Skeletal muscle tissue (tissue), 3 donors: ENCODE measurements at regions not wholly inside any gene's neighbourhood (a gene's known extent, or its start where the extent isn't known, plus 50 kb on each side); places are given as distances from the start of the nearest gene placed in this dataset.

Experiments
- H3K27ac ChIP-seq: one replicate; pipeline ENCODE4 v1.7.0; 2013; ENCODE audit warnings: mild to moderate bottlenecking, low read depth, low read length, inconsistent platforms
- H3K27me3 ChIP-seq, 3 donors: one replicate each; pipeline ENCODE4 v1.7.0; 2013; ENCODE audit warnings: low read length in 3 of 3; ENCODE audit not compliant: control insufficient read depth in 3 of 3, insufficient read depth in 3 of 3
- H3K36me3 ChIP-seq, 3 donors: one replicate each; pipeline ENCODE4 v1.7.0; 2013; ENCODE audit warnings: low read length in 3 of 3; ENCODE audit not compliant: control insufficient read depth in 3 of 3, insufficient read depth in 3 of 3
- H3K4me1 ChIP-seq, 3 donors: one replicate each; pipeline ENCODE4 v1.7.0; 2013; ENCODE audit warnings: low read length in 3 of 3, mild to moderate bottlenecking in 3 of 3; ENCODE audit not compliant: control insufficient read depth in 3 of 3, insufficient read depth in 3 of 3
- H3K4me3 ChIP-seq, 3 donors: one replicate each; pipeline ENCODE4 v1.7.0; 2013; ENCODE audit warnings: low read length in 3 of 3
- H3K9ac ChIP-seq, 3 donors: one replicate each; pipeline ENCODE4 v1.7.0; 2013; ENCODE audit warnings: low read length in 3 of 3, mild to moderate bottlenecking in 3 of 3, moderate library complexity in 2 of 3, low read depth in 1 of 3
- H3K9me3 ChIP-seq, 3 donors: one replicate each; pipeline ENCODE4 v1.7.0; 2013; ENCODE audit warnings: low read length in 3 of 3; ENCODE audit not compliant: control insufficient read depth in 3 of 3
- donor health status: Osteomylitis.

GRCh38 chr2:234199996-234200395, 149.5 kb downstream of the SPP2 start:
- H3K27me3 ChIP-seq: peaks cover 0 to 11% (median 0%) of the 10 kb centered on the region in 3 donors
- H3K4me3 ChIP-seq: no peak overlapping the region
- no peak overlapping the region for H3K9ac ChIP-seq
- H3K36me3 ChIP-seq: no peaks in the 10 kb centered on the region
- no peak overlapping the region for H3K27ac ChIP-seq
- no peaks in the 10 kb centered on the region for H3K9me3 ChIP-seq
- H3K4me1 ChIP-seq: no peaks in the 10 kb centered on the region

DNA sequence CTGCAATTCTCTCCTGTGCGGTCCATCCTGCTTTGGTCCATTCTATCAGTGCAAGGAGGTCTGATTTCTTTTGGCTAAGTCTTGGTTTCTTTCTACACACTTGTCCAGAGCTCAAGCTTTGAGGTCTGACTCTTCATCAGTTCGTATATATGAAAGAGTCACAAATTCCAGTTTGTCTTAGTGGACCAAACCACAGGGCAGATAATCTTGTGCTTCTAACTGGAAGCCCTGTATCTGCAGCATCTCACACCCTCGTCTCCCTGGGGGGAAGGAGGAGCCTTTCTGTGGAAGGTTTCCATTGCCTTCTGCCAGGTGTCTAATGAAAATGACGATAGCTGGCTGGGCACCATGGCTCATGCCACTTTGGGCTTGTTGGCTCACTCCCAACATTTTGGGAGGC, 148.5 kb downstream of the SPP2 start:
- Histone ChIP-seq H3K4me3 (no peak overlapping the region), H3K9ac (no peak overlapping the region)

DNA sequence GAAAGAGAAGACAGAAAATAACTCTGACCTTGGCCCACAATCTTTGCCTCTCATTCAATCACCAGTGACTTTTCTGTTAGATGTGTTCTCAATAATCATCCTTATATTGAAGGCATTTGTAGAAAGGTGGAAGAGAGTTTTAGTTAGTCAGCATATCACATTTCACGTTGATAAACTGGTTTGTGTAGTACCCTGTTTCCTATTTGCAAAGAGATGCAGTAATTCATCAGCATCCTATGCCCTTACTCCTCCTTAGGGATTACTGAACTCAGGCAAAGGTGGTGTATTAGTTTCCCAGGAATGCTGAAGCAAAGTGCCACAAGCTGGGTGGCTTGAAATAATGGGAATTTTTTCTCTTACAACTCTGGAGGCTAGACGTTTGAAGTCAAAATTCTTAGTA, 145.0 kb downstream of the SPP2 start:
- Histone ChIP-seq H3K9ac (no peak overlapping the region), H3K27me3 (peaks cover 0 to 13% (median 0%) of the 10 kb centered on the region in 3 donors), H3K27ac (no peak overlapping the region), H3K4me3 (no peak overlapping the region), H3K4me1 (no peaks in the 10 kb centered on the region), H3K36me3 (no peaks in the 10 kb centered on the region), H3K9me3 (no peaks in the 10 kb centered on the region)

More for the DNA sequence above, 148.5 kb downstream of the SPP2 start:
- Histone ChIP-seq H3K27ac (no peak overlapping the region), H3K4me1 (no peaks in the 10 kb centered on the region), H3K27me3 (peaks cover 0 to 11% (median 0%) of the 10 kb centered on the region in 3 donors), H3K9me3 (no peaks in the 10 kb centered on the region), H3K36me3 (no peaks in the 10 kb centered on the region)

DNA sequence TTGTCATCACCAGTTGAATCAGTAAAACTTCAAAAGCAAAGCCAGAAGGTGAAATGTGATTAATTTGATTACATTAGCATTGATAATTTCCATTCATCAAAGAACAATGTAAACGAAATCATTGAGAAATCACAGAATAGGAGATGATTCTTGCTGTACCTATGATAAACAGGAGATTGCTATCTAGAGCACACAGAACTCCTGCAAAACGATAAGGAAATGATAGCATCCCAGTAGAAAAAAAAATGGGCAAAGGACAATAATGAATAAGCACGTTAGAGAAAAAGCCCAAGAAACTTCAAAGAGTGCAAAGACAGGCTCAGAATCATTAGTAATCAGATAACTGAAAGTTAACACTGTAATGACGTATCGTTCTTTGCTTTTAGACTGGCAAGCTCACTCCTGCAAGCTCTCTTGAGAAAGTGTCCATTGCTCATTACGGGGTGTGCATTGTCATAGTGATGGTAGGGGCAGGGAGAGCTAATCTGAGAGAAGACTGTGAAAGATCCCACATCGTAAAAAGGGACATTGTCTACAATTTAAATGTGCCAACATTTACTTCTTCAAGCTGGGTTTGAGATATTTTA, 143.6 kb downstream of the SPP2 start:
- Histone ChIP-seq H3K27ac (no peak overlapping the region), H3K36me3 (no peaks in the 10 kb centered on the region), H3K4me3 (no peak overlapping the region), H3K4me1 (no peaks in the 10 kb centered on the region), H3K9ac (no peak overlapping the region), H3K9me3 (no peaks in the 10 kb centered on the region), H3K27me3 (peaks cover 0 to 15% (median 0%) of the 10 kb centered on the region in 3 donors)

DNA sequence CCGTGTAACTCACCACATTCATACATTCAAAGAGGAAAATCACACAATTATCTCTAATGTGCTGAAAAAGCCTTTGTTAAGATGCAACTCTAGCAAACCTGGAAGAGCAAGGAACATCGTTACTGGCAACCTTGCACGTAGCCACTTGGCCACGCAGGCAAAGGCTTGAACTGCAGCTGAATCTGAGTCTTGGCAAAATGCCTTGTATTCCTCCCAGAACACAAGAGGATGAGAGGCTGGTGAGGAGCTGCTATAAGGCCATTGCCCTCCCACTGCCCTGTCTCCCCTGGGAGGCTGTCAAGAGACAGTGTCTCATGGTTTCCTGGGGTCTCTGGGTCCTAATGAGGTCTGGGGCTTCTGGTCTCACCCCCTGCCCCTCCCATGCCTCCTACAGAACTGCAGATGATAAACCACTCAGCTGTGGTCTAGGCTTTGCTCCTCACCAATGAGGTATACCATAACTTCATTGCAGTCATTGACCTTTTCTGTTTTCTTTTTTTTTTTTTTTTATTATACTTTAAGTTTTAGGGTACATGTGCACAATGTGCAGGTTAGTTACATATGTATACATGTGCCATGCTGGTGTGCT, 141.4 kb downstream of the SPP2 start:
- H3K9me3 ChIP-seq: no peaks in the 10 kb centered on the region
- H3K36me3 ChIP-seq: no peaks in the 10 kb centered on the region
- H3K9ac ChIP-seq: no peak overlapping the region
- H3K27ac ChIP-seq: no peak overlapping the region
- no peak overlapping the region for H3K4me3 ChIP-seq
- no peaks in the 10 kb centered on the region for H3K4me1 ChIP-seq
- H3K27me3 ChIP-seq: peaks cover 0 to 12% (median 0%) of the 10 kb centered on the region in 3 donors

DNA sequence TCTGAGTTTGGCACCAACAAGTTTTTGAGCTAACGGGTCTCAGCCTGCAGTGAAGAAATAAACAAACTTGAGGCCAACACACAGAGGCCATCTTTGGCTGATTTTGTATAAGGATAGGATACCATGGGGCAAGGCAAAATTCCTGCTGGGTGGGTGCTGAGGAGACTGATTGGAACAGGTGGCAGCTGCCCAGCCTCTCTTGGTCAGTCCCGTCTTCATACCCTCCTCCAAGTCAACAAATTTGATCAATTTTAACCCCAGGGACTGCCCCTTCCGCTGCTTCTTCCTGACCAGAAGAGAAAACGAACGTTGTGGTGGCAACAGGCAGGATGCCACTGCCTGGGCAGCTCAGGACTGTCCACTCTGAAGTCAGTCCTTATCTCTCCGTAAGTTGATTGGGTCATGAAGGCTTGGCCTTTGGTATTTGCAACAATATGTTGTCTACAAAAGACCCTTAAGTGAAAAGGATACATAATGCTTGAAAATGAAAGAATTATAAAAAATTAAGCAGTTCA, 139.3 kb downstream of the SPP2 start:
- H3K9me3 ChIP-seq: no peaks in the 10 kb centered on the region
- H3K27me3 ChIP-seq: peaks cover 0 to 9% (median 0%) of the 10 kb centered on the region in 3 donors
- H3K36me3 ChIP-seq: no peaks in the 10 kb centered on the region

GRCh38 chr2:234189230-234189629, 138.7 kb downstream of the SPP2 start:
- Histone ChIP-seq H3K9ac (no peak overlapping the region), H3K27me3 (peaks cover 0 to 14% (median 0%) of the 10 kb centered on the region in 3 donors), H3K36me3 (no peaks in the 10 kb centered on the region), H3K9me3 (no peaks in the 10 kb centered on the region), H3K4me1 (no peaks in the 10 kb centered on the region), H3K27ac (no peak overlapping the region), H3K4me3 (no peak overlapping the region)

More for the DNA sequence above, 139.3 kb downstream of the SPP2 start:
- H3K27ac ChIP-seq: no peak overlapping the region
- no peaks in the 10 kb centered on the region for H3K4me1 ChIP-seq
- H3K4me3 ChIP-seq: no peak overlapping the region
- H3K9ac ChIP-seq: no peak overlapping the region

- H3K4me3 ChIP-seq: no peak overlapping the region
- H3K27me3 ChIP-seq: peaks cover 0 to 18% (median 2%) of the 10 kb centered on the region in 3 donors
- no peak overlapping the region for H3K9ac ChIP-seq
- H3K9me3 ChIP-seq: no peaks in the 10 kb centered on the region
- no peaks in the 10 kb centered on the region for H3K4me1 ChIP-seq
- H3K27ac ChIP-seq: no peak overlapping the region
- H3K36me3 ChIP-seq: no peaks in the 10 kb centered on the region
These were observed 137.2 kb downstream of the SPP2 start for GRCh38 chr2:234187646-234188174.

GRCh38 chr2:234181121-234181520, 130.6 kb downstream of the SPP2 start:
- Histone ChIP-seq H3K36me3 (no peaks in the 10 kb centered on the region), H3K4me3 (no peak overlapping the region), H3K27me3 (peaks cover 0 to 12% (median 2%) of the 10 kb centered on the region in 3 donors), H3K27ac (no peak overlapping the region), H3K9me3 (no peaks in the 10 kb centered on the region), H3K9ac (no peak overlapping the region), H3K4me1 (no peaks in the 10 kb centered on the region)

DNA sequence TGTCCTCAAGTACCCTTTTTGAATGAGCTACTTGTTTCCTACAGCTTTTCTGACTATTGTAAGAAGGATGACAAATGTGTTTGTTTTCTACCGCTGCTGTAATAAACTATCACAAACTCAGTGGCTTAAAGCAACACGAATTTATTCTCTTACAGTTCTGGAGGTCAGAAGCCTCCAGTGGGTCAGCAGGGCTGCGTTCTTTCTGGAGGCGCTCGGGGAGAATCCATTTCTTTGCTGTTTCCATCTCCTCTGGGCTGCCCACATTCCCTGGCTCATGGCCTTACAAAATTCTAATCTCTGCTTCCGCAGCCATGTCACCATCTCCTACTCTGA, 128.5 kb downstream of the SPP2 start:
- no peak overlapping the region for H3K4me3 ChIP-seq
- no peaks in the 10 kb centered on the region for H3K4me1 ChIP-seq
- H3K36me3 ChIP-seq: no peaks in the 10 kb centered on the region
- no peaks in the 10 kb centered on the region for H3K9me3 ChIP-seq
- H3K27ac ChIP-seq: no peak overlapping the region
- H3K27me3 ChIP-seq: peaks cover 0 to 4% (median 2%) of the 10 kb centered on the region in 3 donors
- H3K9ac ChIP-seq: no peak overlapping the region
